C4-2B (cell line): ENCODE measurements at regions not wholly inside any gene's neighbourhood (a gene's known extent, or its start where the extent isn't known, plus 50 kb on each side); places are given as distances from the start of the nearest gene placed in this dataset.

ENCODE experiments used
- ZFX ChIP-seq: fragments of 450-650 bp; IDR thresholded peaks from 2 replicates; pipeline ENCODE4 v1.6.1; 2017
- TF ChIP-seq, protein P1 (sequence below): fragments of 450-650 bp; conservative IDR thresholded peaks from 2 replicates; pipeline ENCODE4 v1.5.1; 2017; ENCODE audit warnings: mild to moderate bottlenecking

- TF ChIP-seq, protein P1, sequence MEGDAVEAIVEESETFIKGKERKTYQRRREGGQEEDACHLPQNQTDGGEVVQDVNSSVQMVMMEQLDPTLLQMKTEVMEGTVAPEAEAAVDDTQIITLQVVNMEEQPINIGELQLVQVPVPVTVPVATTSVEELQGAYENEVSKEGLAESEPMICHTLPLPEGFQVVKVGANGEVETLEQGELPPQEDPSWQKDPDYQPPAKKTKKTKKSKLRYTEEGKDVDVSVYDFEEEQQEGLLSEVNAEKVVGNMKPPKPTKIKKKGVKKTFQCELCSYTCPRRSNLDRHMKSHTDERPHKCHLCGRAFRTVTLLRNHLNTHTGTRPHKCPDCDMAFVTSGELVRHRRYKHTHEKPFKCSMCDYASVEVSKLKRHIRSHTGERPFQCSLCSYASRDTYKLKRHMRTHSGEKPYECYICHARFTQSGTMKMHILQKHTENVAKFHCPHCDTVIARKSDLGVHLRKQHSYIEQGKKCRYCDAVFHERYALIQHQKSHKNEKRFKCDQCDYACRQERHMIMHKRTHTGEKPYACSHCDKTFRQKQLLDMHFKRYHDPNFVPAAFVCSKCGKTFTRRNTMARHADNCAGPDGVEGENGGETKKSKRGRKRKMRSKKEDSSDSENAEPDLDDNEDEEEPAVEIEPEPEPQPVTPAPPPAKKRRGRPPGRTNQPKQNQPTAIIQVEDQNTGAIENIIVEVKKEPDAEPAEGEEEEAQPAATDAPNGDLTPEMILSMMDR: no peak
- no peak for TF ChIP-seq ZFX
Observed at GRCh38 chr2:16126517-16127275, 186.3 kb downstream of the MYCN start.
